Neural progenitor cell (in vitro differentiated cells): ENCODE measurements at regions not wholly inside any gene's neighbourhood (a gene's known extent, or its start where the extent isn't known, plus 50 kb on each side); places are given as distances from the start of the nearest gene placed in this dataset.

Source experiments
- DNase-seq: peaks from one replicate; pipeline ENCODE4 v3.0.0-alpha.2; 2016; ENCODE audit warnings: low spot score
- H2AFZ ChIP-seq: fragments of 200-600 bp; sonication (generic); replicated peaks from 2 replicates; pipeline ENCODE4 v1.6.1; 2016; ENCODE audit warnings: antibody characterized with exemption
- H3F3A ChIP-seq: fragments of 200-600 bp; sonication (generic); 2 replicates; pipeline ENCODE4 v1.6.1; 2016; ENCODE audit warnings: antibody characterized with exemption, low read depth
- H3K27ac ChIP-seq: fragments of 200-600 bp; sonication (generic); 2 replicates; pipeline ENCODE4 v1.5.1; 2016; ENCODE audit warnings: mild to moderate bottlenecking
- H3K27me3 ChIP-seq: fragments of 200-600 bp; sonication (generic); 2 replicates; pipeline ENCODE4 v1.6.1; 2016; ENCODE audit warnings: mild to moderate bottlenecking, moderate library complexity
- H3K36me3 ChIP-seq: fragments of 200-600 bp; sonication (generic); 2 replicates; pipeline ENCODE4 v1.5.1; 2016
- H3K4me1 ChIP-seq: fragments of 200-600 bp; sonication (generic); 2 replicates; pipeline ENCODE4 v1.6.1; 2016; ENCODE audit warnings: mixed run types
- H3K4me2 ChIP-seq: fragments of 200-600 bp; sonication (generic); 2 replicates; pipeline ENCODE4 v1.6.1; 2016
- H3K4me3 ChIP-seq: fragments of 200-600 bp; sonication (generic); 2 replicates; pipeline ENCODE4 v1.5.1; 2016
- H3K79me2 ChIP-seq: fragments of 200-600 bp; sonication (generic); 2 replicates; pipeline ENCODE4 v1.6.1; 2016; ENCODE audit warnings: low read depth
- H3K9ac ChIP-seq: fragments of 200-600 bp; sonication (generic); 2 replicates; pipeline ENCODE4 v1.6.1; 2016
- H3K9me3 ChIP-seq: fragments of 200-600 bp; sonication (generic); 2 replicates; pipeline ENCODE4 v1.5.1; 2016; ENCODE audit warnings: low read depth
- H4K20me1 ChIP-seq: fragments of 200-600 bp; sonication (generic); 2 replicates; pipeline ENCODE4 v1.6.1; 2016; ENCODE audit warnings: low read depth
- H3K27ac Mint-ChIP-seq: 3 replicates; pipeline ENCODE4 v1.8.0; 2021; ENCODE audit warnings: mixed read lengths
- H3K27me3 Mint-ChIP-seq: 2 replicates; pipeline ENCODE4 v1.8.0; 2022; ENCODE audit warnings: low read depth, mild to moderate bottlenecking, inconsistent platforms, moderate library complexity, mixed read lengths; ENCODE audit not compliant: insufficient read depth
- H3K36me3 Mint-ChIP-seq: 3 replicates; pipeline ENCODE4 v1.8.0; 2021; ENCODE audit warnings: mixed read lengths
- H3K4me1 Mint-ChIP-seq: 3 replicates; pipeline ENCODE4 v1.8.0; 2021; ENCODE audit warnings: mixed read lengths
- H3K4me3 Mint-ChIP-seq: 3 replicates; pipeline ENCODE4 v1.8.0; 2021; ENCODE audit warnings: mild to moderate bottlenecking, moderate library complexity, mixed read lengths
- H3K9me3 Mint-ChIP-seq: 3 replicates; pipeline ENCODE4 v1.8.0; 2020; ENCODE audit warnings: mixed read lengths
- CTCF ChIP-seq: fragments of 200-600 bp; sonication (generic); IDR thresholded peaks from 2 replicates; pipeline ENCODE4 v1.5.1; 2017; ENCODE audit warnings: antibody characterized with exemption, mild to moderate bottlenecking
- EZH2 ChIP-seq: fragments of 200-600 bp; sonication (generic); IDR thresholded peaks from 2 replicates; pipeline ENCODE4 v1.6.1; 2017; ENCODE audit warnings: antibody characterized with exemption, mild to moderate bottlenecking, moderate library complexity
- EZH2phosphoT487 ChIP-seq: fragments of 200-600 bp; sonication (generic); IDR thresholded peaks from 2 replicates; pipeline ENCODE4 v1.6.1; 2017; ENCODE audit warnings: antibody characterized with exemption

GRCh38 chr14:51307551-51307950 lies 67.5 kb downstream of the TMX1 start:
- Mint-ChIP-seq H3K4me3 (no peak overlapping the region), H3K27ac (no peak overlapping the region), H3K9me3 (no peaks in the 10 kb centered on the region), H3K4me1 (peaks cover 19% of the 10 kb centered on the region), H3K27me3 (peaks cover 2% of the 10 kb centered on the region), H3K36me3 (no peaks in the 10 kb centered on the region)
- H3K4me2 ChIP-seq, result no peak overlapping the region
- no peaks in the 10 kb centered on the region for H3K27me3 ChIP-seq
- no peak overlapping the region for H3K4me3 ChIP-seq
- no peak overlapping the region for H3K27ac ChIP-seq
- no peaks in the 10 kb centered on the region for H3K9me3 ChIP-seq
- TF ChIP-seq CTCF (no peak), EZH2phosphoT487 (no peak), EZH2 (no peak)
- no peaks in the 10 kb centered on the region for H3F3A ChIP-seq
- no peak for DNase-seq
- no peaks in the 10 kb centered on the region for H3K4me1 ChIP-seq
- no peaks in the 10 kb centered on the region for H3K36me3 ChIP-seq
- no peaks in the 10 kb centered on the region for H4K20me1 ChIP-seq
- no peaks in the 10 kb centered on the region for H3K79me2 ChIP-seq
- no peak overlapping the region for H2AFZ ChIP-seq
- H3K9ac ChIP-seq, result no peak overlapping the region

- Mint-ChIP-seq H3K36me3 (no peaks in the 10 kb centered on the region), H3K4me1 (peaks cover 11% of the 10 kb centered on the region), H3K27me3 (peaks cover 2% of the 10 kb centered on the region), H3K27ac (no peak overlapping the region), H3K9me3 (no peaks in the 10 kb centered on the region), H3K4me3 (no peak overlapping the region)
- H4K20me1 ChIP-seq, result no peaks in the 10 kb centered on the region
- no peak overlapping the region for H3K27ac ChIP-seq
- no peak overlapping the region for H2AFZ ChIP-seq
- H3K79me2 ChIP-seq, result no peaks in the 10 kb centered on the region
- H3K9me3 ChIP-seq, result no peaks in the 10 kb centered on the region
- H3F3A ChIP-seq, result no peaks in the 10 kb centered on the region
- H3K4me1 ChIP-seq, result no peaks in the 10 kb centered on the region
- no peak for TF ChIP-seq EZH2
- no peak for TF ChIP-seq EZH2phosphoT487
- no peak for TF ChIP-seq CTCF
- H3K4me2 ChIP-seq, result no peak overlapping the region
- no peak overlapping the region for H3K9ac ChIP-seq
- H3K4me3 ChIP-seq, result no peak overlapping the region
- no peak for DNase-seq
- H3K27me3 ChIP-seq, result no peaks in the 10 kb centered on the region
- no peaks in the 10 kb centered on the region for H3K36me3 ChIP-seq
These were observed 68.8 kb downstream of the TMX1 start for GRCh38 chr14:51308866-51309265.

GRCh38 chr14:51310505-51310944 lies 70.5 kb downstream of the TMX1 start:
- Histone ChIP-seq H3K27ac (no peak overlapping the region), H2AFZ (no peak overlapping the region), H3K79me2 (no peaks in the 10 kb centered on the region), H3K9ac (no peak overlapping the region), H3K4me3 (no peak overlapping the region), H3K9me3 (no peaks in the 10 kb centered on the region), H3K4me1 (no peaks in the 10 kb centered on the region), H3F3A (no peaks in the 10 kb centered on the region), H3K4me2 (no peak overlapping the region), H3K36me3 (no peaks in the 10 kb centered on the region), H3K27me3 (no peaks in the 10 kb centered on the region), H4K20me1 (no peaks in the 10 kb centered on the region)
- no peak for TF ChIP-seq EZH2phosphoT487
- no peak for TF ChIP-seq EZH2
- TF ChIP-seq CTCF, result no peak
- DNase-seq, result no peak
- Mint-ChIP-seq H3K4me1 (no peaks in the 10 kb centered on the region), H3K4me3 (no peak overlapping the region), H3K27me3 (no peaks in the 10 kb centered on the region), H3K36me3 (no peaks in the 10 kb centered on the region), H3K9me3 (no peaks in the 10 kb centered on the region), H3K27ac (no peak overlapping the region)
